ENCODE measurements at regions not wholly inside any gene's neighbourhood (a gene's known extent, or its start where the extent isn't known, plus 50 kb on each side); places are given as distances from the start of the nearest gene placed in this dataset.

GRCh38 chr17:51572115-51572514 is 311.8 kb downstream of the UTP18 start:
- no peak overlapping the region for H3K4me3 ChIP-seq
- no peaks in the 10 kb centered on the region for H3K4me1 ChIP-seq
- no peaks in the 10 kb centered on the region for H3K36me3 ChIP-seq
- no peak overlapping the region for H3K27ac ChIP-seq
- no peaks in the 10 kb centered on the region for H3K9me3 ChIP-seq
- H3K27me3 ChIP-seq: peaks cover 17% of the 10 kb centered on the region
- no peak for TF ChIP-seq EP300 (IDR thresholded peaks at IDR 0.05)
- TF ChIP-seq POLR2AphosphoS5 (IDR thresholded peaks at IDR 0.05): no peak
- no peak for TF ChIP-seq POLR2A (IDR thresholded peaks at IDR 0.05)
- DNase-seq (ENCODE audit: low spot score in 2 of 2): no peak
